ENCODE measurements at regions not wholly inside any gene's neighbourhood (a gene's known extent, or its start where the extent isn't known, plus 50 kb on each side); places are given as distances from the start of the nearest gene placed in this dataset.
A peak's percentile ranks its signal among the peaks of the same experiment; 100 is the strongest.

DNA sequence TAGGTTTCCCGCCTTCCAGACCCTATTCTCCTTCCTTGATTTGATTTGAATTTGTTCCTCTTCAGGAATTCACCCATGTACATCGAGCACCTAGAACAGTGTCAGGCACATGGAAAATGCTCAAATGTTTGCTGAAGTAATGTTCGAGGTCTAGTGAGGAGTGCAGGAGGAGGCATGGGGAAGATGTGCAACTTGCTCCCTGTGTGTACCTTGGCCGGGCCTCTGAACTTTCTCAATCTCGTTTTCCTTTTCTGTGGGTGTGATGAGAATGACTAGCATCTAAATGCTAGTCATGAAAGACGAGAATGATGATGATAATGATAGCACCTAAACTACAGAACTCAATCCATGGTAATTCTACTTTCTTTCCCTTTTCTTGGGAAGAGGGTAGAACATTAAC, 279.1 kb upstream of the PLET1 start:
- DNase-seq (ENCODE audit: low read depth): no peak

DNA sequence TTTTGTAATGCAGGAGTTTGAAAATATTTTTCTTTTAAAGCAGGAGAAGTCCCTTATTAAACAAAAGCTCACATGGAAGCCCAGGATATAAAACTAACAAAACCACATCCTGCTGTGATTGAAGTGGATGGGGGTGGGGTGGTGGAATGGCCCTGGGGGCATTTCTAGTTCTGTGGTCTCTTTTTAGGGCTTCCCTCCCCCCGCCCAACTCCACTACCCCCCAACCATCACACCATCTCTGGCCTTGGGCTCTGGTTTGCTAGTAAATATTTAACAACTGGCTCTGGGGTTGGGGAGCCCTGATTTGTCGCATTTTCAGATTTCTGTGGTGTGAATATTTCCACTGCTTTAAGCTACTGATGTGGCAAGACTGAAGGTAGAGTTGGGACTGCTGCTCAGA, 279.6 kb upstream of the PLET1 start:
- DNase-seq (ENCODE audit: low read depth): no peak

DNA sequence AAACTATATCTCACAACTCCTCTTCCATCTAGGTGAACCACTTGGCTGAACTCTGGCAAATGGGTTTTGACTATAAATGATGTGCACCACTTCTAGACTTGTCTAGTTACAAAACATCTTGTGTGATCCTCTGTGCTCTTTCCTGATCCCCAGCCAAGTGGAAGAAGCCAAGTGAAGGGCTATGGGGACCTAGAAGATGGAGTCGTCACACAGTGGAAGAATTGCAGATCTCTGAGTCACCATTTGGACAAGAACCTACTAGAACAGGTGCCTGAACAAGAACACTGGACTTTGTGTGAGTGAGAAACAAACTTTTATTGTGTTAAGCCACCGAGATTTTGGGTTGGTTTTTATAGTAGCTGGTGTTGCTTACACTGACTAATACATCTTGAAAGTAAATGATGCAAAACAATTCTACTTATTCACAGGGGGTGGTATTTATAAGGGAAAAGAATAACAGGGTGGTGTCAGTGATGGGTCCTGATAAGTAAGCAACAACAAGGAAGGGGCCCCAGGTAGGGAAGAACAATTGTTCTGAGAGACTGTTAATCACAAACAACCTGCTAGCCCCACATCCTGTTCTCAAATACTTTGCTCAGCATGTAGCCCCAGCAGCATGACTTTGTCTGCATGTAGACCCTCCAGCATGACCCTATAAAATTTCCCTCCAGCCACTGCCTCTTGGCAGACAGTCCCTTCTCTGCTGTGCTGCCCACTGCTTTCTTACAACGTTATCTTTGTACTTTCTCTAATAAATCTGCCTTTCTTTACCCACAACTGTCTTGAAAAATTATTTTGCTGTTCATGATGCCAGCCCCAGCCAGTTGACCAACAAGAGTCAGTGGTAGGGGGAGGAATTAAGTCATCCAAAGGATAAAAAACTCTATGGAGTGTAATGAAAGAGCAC, 280.7 kb upstream of the PLET1 start:
- DNase-seq (ENCODE audit: low read depth): no peak

DNA sequence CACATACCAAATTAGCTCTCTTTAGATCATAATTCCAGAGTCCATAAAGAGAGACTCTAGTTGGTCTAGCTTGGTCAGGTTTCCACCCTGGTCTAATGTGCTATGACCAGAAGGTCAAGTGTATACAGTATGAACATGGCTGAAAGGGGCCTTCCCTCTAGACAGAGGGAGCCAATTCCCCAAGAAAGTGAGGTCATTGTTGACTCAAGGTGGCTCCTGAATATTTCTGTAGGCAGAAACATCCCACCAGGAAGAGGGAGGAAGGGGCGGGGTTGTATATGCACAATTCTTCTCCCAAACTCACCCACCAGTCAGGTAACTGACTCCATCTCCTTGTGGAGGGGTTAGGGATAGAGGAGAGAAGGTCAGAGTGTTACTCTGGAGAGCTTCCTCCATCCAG, 281.8 kb upstream of the PLET1 start:
- no peak for DNase-seq (ENCODE audit: low read depth)

DNA sequence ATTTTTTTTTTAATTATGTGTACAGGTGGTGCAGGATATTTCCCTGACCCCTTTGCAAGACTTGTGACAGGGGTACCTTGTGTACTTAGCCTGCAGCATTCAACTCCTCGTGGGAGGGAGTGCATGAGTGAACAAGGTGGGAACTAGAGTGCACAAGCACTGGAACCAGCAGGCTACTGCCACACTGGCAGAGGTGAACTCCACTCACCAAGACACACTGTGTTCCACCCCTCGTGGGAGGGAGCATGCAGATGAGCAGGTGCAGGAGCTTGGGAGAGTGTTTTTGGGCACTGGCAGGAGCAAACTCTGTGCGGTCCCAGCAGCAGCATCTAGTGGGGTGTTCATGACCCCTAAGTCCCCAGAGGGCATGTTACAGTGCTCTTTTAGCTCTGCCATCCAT, 282.7 kb upstream of the PLET1 start:
- no peak for DNase-seq (ENCODE audit: low read depth)

DNA sequence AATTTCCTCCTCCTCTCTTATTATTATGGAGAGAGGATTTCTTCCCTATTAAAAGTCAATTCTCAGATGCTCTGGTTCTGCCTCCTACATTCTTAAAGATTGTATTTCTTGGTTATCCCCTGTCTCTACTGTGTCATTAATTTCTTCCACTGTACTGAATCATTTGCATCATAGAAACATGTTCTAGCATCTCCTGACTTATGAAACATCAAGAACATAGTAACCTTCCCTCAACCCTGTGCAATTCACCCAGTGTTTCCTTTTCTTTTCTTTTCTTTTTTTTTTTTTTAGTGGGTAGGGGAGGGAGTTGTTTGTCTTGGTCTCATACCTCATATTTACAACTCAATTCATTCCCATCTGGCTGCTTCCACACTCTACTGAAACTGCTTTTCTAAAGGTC, 288.0 kb upstream of the PLET1 start:
- DNase-seq (ENCODE audit: low read depth): no peak

DNA sequence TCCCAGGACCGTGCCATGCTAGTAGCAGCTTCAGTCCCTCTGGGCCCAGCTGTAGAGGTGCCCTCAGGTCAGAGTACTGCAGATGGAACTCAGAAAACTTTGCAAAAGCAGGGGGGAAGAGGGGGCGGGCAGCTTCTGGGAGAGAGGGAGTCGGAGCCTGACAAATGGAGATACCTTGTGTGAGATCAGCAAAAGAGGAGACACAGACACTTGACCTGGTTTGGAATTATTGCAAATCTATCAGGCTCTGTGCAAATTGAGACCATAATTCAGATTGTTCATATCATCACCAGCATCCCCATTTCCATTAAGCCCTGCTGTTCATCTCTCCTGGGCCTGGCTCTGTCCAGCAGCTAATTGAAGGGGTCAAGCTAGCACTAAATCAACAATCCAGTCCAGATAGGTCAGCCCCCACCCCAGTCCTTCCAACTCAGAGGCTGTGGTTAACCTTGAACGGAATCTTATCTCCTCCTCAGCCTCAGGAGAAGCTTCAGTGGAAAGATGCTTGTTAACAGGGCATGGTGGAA, 292.6 kb upstream of the PLET1 start:
- DNase-seq (ENCODE audit: low read depth): no peak

DNA sequence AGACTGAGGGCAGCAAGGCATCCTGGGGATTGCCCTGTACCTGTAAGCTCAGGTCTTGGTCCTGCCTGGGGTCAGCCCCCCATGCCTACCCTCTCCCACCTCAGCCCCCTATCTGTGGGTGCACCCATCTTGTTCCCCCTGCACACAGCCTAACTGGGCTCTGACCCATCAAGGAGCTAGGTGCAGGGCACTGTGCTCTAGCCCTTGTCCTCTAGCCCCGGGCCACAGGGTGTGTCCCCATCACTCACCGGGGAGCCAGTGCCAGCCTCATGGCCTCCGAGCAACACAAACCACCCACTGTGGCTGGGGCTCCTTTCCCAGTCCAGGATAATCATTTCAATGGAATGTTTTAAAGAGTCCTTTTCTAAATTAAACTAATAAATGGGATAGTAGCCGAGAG, 293.9 kb upstream of the PLET1 start:
- DNase-seq (ENCODE audit: low read depth): no peak

DNA sequence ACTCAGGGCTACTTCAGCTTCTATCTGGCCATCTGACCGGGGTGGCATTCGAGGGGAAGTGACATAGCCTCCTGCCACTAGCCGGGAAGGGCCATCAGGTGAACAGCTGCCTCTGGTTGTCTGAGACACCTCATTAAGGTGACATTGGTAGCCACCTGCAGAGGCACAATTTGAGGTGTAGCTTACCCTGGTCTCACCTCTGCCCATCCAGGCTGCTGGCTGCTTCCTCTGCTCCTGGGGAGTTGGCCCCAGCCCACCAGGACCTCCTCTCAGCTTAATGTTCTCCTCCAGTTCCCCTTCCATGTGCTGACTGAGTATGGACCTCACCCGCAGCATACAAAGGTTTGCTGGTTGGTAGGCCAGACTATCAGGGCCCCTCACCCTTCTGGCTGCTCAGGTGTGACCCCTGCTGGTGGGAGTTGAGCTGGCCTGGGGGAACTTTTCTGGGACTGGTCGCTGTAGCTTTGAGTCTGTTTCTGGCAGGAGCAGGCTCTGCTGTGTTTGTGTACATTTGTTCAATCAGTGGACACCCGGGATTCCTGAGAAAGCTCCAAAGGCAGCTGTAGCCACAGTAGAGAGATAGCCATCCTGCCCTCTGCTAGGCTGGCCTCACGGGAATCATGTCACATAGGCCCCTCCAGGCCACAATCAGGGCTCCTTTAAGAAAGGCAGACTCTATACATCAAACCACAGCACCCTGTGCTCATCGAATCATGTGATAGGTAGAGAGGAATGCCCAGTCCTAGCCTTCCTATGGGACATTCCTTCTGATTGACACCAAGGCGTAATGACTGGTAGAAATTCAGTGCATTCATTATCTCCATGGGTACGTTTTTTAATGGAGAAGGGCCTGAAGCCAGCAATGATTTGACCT, 295.1 kb upstream of the PLET1 start:
- DNase-seq (ENCODE audit: low read depth): peak; percentile 10

DNA sequence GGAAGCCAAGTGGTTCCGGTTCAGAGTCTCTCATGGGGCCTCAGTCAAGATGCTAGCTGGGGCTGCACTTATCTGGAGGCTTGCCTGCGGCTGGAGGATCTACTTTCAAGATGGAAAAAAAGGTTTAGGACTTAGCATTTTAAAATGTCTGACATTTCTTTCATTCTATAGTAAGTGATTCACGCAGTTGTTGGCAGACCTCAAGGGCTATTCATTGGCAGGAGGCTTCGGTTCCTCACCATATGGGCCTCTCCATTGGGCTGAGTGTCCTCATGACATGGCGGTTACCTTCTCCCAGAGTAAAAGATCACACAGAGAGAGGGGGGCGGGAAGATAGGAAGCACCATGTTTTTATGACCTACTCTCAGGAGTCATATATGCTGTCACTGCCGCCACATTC, 298.0 kb upstream of the PLET1 start:
- peak; percentile 22 for DNase-seq (ENCODE audit: low read depth)

DNA sequence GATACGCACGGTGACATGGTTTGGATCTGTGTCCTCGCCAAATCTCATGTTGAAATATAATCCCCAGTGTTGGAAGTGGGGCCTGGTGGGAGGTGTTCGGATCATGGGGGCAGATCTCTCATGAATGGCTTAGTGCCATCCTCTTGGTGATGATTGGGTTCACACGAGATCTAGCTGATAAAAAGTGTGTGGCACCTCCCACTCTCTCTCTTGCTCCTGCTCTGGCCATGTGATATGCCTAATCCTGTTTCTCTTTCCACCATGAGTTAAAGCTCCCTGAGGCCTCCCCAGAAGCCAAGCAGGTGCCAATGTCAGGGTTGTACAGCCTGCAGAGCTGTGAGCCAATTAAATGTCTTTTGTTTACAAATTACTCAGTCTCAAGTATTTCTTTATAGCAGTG, 303.1 kb upstream of the PLET1 start:
- DNase-seq (ENCODE audit: low read depth): no peak

DNA sequence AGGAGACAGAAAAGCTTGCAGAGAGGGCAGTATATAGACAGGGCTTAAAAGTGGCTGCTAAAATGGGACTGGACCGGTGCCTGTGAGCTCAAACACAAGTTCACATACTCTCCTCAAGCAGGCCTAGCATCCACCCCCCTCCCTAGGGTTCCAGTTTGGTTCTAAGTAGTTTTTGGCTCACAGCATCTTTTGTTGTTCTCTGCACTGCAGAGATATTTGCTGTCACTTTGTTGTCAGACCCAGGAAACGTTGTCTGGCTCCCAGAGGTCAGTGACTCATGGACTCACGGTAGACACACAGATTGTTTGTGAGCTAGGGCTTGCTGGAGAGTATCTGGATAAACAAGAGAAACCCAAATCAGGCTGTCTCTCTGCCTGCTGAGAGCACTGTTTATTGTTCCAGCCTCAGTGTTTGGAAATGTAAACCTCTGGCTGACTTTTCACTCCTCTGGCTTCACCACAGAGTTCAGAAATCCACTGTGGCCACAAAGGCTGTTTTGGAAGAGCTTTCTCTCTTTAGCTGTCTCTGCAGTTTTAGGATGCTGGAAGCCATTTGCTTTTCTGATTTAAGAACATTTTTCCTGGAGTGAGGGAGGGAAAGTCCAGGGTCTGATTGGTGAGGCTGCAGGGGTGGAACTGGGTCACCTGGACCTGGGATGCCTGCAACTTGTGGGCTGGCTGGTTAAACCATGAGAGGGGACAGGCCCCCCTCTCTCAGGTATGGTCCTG, 303.7 kb upstream of the PLET1 start:
- no peak for DNase-seq (ENCODE audit: low read depth)

DNA sequence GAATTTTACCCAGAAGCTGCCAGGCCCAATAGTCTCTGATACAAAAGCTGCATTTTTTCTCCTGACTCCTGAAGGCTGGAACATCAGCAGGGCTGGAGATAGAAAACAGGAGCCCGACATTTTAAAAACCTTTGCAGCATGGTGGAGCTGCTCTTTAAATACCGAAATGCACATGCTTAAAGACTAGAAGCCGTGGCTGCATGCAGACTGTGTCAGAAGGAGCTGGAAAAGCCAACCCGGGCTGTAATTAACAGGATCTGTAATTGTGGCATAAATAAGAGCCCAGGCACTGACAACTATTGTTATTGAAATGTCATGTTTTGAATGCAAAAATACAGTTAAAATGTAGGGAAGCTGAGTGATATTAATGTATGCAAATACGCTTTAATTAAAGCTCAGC, 304.9 kb upstream of the PLET1 start:
- no peak for DNase-seq (ENCODE audit: low read depth)

DNA sequence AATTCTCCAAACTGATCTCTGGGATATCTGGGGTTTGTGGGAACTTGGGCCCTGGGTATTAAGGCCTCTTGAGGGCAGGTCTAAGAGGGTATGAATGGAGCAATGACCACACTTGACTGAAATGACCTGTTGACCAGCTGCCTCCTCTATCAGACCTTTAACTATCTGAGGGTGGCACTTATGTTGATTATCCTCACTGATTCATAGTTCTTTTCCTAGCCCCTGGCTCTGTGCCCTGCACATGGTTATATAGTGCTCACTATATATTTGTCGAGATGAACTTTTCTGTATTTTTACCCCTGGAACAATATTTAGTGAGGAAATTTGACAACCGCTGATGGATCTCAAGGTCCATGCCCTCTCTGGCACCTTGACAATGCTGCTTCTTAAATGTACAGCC, 305.5 kb upstream of the PLET1 start:
- DNase-seq (ENCODE audit: low read depth): no peak

DNA sequence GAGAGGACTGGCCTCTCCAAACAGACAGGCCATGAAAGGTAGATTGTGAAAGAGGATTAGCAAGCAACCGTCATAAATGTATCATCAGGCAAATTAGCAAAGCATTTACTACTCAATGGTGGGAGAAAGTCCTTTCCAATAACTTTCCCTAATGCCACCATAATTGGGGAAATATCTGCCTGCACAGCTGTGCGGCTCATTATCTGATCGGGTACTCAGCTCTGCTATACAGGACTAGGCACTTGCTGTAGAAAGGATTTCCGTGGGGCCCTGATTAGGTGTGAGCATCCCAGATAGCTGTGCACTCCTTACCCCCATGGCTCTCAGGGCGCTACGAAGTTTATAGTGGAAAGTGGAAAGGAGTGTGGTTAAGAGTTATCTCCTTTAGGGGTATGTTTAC, 309.7 kb upstream of the PLET1 start:
- DNase-seq (ENCODE audit: low read depth): no peak

DNA sequence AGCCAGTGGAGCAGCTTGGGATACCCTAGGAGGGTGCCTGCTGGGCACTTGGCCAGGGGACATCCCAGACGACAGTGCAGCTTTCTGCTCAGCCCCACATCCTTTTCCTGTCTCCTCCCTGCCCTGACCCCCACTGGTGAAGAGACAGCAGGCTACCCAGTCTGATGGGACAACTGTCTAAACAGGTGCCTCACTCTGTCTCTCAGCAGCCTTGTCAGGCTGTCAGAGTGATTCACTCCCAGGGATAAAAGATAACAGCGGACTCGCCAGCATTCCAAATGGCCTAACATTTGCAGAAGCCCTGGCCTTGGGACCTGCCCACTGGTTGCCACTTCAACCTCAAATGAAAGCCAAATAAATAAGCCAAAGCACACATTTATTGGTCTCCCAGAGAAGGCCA, 318.6 kb upstream of the PLET1 start:
- DNase-seq (ENCODE audit: low read depth): no peak

DNA sequence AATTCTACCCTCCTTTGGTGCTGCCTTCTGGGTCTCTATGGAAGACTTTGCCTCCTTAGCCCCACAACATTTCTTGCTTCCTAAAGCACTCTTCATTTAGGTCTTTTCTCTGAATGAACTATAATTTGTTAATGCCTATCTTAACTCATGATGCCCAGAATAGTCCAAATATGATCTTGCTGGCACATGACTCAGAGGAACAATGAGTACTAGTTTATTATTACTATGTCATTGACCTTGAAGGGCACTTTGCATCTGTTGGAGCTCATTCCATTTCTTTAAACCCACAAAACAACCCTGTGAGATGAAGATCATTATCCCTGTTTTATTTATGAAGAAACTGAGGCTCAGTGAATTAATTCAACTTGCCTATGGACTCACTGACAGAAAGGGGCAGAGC, 320.2 kb upstream of the PLET1 start:
- no peak for DNase-seq (ENCODE audit: low read depth)

DNA sequence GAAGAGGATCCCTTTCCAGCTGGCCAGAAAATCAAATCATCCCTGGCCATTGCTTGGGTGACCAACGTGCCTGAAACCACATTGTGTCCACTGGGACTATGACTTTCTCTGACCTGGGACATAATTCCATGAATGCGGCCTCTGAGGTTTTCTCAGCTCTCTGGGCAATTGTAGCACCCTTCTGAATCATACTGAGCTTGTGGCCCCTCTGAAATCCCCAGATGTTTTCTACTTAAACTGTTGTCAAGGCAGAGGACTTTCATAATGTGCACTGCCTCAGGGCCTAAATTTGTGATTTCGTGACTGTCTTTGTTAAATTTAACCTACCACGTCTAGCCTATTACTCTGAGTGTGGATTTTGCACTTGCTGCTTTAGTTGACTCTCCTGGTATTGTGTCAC, 321.1 kb upstream of the PLET1 start:
- DNase-seq (ENCODE audit: low read depth): no peak

DNA sequence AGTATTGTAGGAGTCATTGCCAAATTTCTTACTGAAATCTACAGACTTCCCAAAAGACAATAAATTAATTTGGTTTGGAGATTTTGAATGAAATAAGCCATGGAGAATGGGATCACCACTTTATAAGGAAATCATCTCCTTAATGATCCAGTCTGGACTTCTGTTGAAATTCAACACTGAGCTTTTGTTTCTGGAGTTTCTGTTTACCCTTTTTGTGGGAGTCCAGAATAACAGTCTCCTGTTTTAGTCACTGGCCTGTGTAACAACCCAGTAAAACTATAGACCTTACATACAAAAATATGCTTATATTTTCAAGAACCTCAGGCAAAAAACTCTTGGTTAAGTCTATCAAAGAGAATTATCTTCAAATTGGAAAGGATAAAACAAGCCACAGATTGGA, 321.7 kb upstream of the PLET1 start:
- no peak for DNase-seq (ENCODE audit: low read depth)

DNA sequence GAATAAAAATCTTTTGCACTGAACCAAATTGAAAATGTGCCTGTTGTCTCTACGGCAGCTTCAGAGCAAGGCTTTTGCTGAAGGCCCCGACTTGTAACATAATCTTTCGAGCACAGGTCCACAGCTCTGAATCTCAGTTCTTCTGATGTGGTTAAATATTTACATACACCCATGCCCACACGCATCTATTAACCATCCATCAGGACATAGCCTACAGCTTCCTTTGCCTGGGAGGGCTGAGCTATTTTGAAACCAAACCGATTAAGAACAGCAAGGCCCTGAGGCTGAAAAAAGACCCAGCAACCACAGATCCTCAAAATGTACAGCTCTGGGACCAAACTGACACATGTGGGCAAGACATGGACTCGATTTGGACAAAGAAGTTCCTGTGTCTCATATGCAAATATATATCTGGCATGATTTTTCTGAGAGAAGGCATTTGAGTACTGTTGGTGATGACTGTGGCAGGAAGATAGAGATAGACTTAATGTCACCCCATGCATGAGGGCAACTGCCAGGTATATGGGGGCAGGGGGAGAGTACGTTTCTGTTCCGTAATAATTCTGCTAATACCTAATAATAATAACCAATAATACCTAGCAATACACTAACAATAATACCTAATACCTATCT, 322.7 kb upstream of the PLET1 start:
- DNase-seq (ENCODE audit: low read depth): no peak

DNA sequence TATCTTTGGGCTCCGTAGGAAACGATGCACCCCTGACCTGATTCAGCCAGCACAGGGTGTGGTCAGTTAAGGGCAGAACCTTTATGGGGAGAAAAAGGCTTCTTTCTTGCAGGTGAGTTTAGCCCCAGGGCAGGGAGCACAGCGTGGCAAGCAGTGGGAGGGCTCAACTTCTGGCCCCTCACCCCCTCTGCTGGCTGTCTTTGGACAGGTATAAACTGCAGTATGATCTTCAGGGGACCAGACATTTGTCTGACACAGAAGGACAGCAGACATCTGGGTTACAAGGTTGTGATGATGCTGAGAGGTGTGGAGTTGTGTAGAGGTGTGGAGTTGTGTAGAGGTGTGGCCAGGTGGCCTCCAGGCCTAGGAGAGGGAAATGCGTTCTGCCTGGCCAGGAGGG, 324.0 kb upstream of the PLET1 start:
- no peak for DNase-seq (ENCODE audit: low read depth)

DNA sequence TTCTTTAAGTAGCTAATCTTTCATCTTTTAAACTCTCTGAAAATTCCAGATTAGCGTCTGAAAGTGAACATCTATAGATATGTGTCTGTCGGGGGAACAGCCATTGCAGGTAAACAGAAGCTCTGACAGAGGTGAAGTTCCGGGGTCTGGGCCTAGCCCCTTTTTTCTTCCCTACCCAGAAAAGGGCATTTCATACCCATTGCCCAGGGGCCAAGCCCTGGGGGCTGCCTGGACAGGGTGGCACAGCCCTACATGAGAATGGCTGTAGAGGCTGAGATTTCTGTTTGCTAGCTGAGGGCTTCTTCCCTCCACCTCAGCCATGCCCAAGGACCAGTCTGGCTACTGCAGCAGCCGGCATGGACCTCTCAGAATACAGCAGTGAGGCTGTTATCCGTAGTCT, 327.0 kb upstream of the PLET1 start:
- no peak for DNase-seq (ENCODE audit: low read depth)

Data from fibroblast of the conjunctiva (primary cell).